Femur (tissue), 1 donor: ENCODE measurements at regions not wholly inside any gene's neighbourhood (a gene's known extent, or its start where the extent isn't known, plus 50 kb on each side); places are given as distances from the start of the nearest gene placed in this dataset.
"Not testable (repeated sequence)": the region's sequence is repeated elsewhere in the genome, so short reads cannot be mapped to it uniquely, and the experiment has no call there.

Source experiments
- DNase-seq: peaks from one replicate; pipeline ENCODE4 v3.0.0-alpha.2; 2017

GRCh38 chr5:131107128-131107527 is 57.9 kb downstream of the HINT1 start:
- DNase-seq = no peak

GRCh38 chr5:131104169-131104808 is 60.8 kb downstream of the HINT1 start:
- DNase-seq = no peak

- DNase-seq = no peak
Measured at GRCh38 chr5:131096774-131097710, 68.0 kb downstream of the HINT1 start.

GRCh38 chr5:131095561-131095960 is 69.5 kb downstream of the HINT1 start:
- DNase-seq = not testable (repeated sequence)

GRCh38 chr5:131084436-131084835 is 80.6 kb downstream of the HINT1 start:
- DNase-seq = no peak

GRCh38 chr5:131081913-131082488 is 83.1 kb downstream of the HINT1 start:
- no peak for DNase-seq

- DNase-seq = no peak
Measured at GRCh38 chr5:131081374-131081773, 83.7 kb downstream of the HINT1 start.

GRCh38 chr5:131079232-131079631 is 85.8 kb downstream of the HINT1 start:
- DNase-seq = no peak

GRCh38 chr5:131068893-131069643 is 96.0 kb downstream of the HINT1 start:
- DNase-seq = no peak

- no peak for DNase-seq
Measured at GRCh38 chr5:131068076-131068475, 97.0 kb downstream of the HINT1 start.

GRCh38 chr5:131067636-131068035 is 97.4 kb downstream of the HINT1 start:
- no peak for DNase-seq

GRCh38 chr5:131064669-131065371 is 100.2 kb downstream of the HINT1 start:
- no peak for DNase-seq

- no peak for DNase-seq
Measured at GRCh38 chr5:131042021-131042789, 122.9 kb downstream of the HINT1 start.

GRCh38 chr5:131023498-131023865 is 141.6 kb downstream of the HINT1 start:
- no peak for DNase-seq

GRCh38 chr5:131022811-131023497 is 142.1 kb downstream of the HINT1 start:
- no peak for DNase-seq

- DNase-seq = no peak
Measured at GRCh38 chr5:131021646-131022045, 143.4 kb downstream of the HINT1 start.

- DNase-seq = no peak
Measured at GRCh38 chr5:131019601-131020315, 145.3 kb downstream of the HINT1 start.

GRCh38 chr5:131019111-131019510 is 145.9 kb downstream of the HINT1 start:
- no peak for DNase-seq

- DNase-seq = no peak
Measured at GRCh38 chr5:131008329-131008728, 156.7 kb downstream of the HINT1 start.

- no peak for DNase-seq
Measured at GRCh38 chr5:131005963-131006684, 158.9 kb downstream of the HINT1 start.
